ENCODE measurements at regions not wholly inside any gene's neighbourhood (a gene's known extent, or its start where the extent isn't known, plus 50 kb on each side); places are given as distances from the start of the nearest gene placed in this dataset.

DNA sequence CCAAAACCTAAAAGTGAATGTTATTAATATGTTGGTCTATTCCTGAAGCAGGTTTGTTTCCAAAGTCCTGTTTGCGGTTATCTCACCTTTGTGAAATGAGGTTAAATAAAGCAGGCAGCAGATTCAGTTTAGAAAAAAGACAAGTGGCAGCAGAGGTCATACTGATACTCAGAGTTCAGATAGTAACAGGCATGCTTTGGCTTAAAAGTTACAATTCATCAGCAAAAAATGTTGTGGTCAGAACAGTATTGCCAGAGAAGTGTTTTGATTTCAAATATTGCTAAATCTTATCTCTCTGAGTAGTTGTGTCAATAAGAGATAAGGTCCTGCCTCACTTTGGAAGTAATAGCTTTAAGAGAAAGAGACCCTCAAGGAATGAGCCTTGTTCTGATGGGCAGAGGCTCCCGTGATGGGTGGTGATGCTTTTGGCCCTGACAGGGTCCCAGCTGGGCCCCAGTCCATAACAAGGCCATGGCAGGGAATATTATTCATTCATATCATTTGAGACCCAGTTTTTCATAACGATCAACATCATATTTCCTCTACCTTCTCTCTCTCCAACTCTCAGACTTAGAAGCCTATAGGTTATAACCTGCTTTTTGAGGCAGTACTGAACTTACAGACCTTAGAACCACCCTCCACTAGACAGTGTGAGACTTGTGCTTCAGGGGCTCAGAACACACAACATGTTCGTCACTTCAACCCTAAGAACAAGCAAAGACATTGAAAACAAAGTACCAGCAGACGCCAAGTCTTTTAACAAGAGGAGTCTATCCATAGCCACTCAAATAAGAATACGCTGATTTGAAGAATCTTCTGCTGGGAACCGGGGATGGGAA is 58.5 kb upstream of the AHR start:
- DNase-seq = no peak

DNA sequence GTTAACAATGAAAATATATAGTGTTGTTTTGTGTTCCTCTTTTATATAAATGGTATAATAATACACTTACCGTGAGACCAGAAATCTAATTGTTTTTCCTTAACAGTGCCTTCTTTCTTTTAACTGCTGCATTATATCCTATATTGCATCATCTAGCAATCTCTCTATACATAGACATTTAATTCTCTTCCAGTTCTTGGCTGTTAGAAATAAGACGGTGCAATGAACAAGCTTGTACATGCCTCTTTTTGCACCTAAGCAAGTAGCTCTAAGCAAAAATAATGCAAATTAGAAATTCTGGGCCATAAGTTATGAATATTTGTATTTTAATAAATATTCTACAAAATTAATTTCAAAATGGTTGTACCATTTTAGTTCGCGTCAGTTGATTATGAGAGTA is 55.9 kb upstream of the AHR start:
- DNase-seq = no peak

DNA sequence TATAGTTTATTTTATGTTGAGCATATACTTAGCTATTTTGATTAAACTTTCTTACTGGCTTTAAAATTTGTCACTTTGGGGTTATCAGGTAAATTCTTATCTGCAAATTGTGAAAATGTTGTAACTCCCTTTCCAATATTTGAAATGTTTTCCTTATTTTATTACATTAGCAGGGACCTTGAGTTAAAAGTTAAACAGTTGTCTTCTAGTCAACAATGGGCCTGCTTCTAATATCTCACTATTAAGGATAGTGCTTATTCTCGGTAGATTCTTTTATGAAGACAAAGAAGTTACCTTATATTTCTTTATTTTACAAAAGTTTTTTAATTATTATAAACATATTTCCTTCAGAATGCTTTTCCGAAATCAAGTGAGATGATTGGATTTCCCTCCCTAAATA is 53.7 kb upstream of the AHR start:
- DNase-seq = no peak

DNA sequence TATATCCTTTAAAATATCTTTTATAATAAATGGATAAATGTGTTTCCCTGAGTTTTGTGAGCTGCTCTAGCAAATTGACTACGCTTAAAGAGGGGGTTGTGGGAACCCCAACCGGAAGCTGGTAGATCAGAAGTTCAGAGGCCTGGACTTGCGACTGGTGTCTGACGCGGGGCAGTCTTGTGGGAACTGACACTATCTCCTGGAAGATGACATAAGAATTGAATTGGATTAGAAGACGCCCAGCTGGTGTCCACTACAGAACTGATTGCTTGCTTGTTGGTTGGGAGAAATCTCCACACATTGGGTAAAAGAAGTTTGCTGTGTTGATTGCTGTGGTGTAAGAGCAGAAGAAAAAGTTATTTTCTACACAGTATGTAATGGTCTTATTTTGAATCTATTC is 51.1 kb upstream of the AHR start:
- DNase-seq = no peak

DNA sequence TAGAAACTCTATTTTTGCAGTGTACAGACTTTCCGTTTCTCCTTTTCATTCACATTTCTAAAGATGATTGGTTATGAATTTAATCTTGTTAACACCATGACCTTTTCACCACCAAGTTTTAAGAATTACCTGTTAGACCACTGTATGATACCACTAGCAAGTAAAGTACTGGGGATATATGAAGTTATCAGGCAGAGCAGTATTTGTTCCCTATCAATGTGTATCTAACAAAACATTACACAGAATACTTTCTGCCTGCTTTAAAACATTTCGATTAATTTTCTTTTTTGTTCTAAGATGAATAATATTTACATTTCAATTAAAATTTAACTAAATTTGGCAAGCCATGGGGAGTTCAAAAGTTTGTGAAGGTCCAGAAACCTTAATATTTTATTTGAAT is 49.9 kb upstream of the AHR start:
- DNase-seq = no peak
